ENCODE measurements at regions not wholly inside any gene's neighbourhood (a gene's known extent, or its start where the extent isn't known, plus 50 kb on each side); places are given as distances from the start of the nearest gene placed in this dataset.

- TF ChIP-seq CTCF (IDR thresholded peaks at IDR 0.05; ENCODE audit: low read depth, low read length), result no peak
- no peaks in the 10 kb centered on the region for H3K27me3 ChIP-seq
- no peak overlapping the region for H3K4me3 ChIP-seq
- no peak overlapping the region for H3K27ac ChIP-seq
- no peaks in the 10 kb centered on the region for H3K36me3 ChIP-seq
- H3K9me3 ChIP-seq (ENCODE audit: low read depth), result no peaks in the 10 kb centered on the region
- no peak for DNase-seq (ENCODE audit: low read depth in 1 of 2, low spot score in 1 of 2)
- no peaks in the 10 kb centered on the region for H3K4me1 ChIP-seq (ENCODE audit: low read depth)
Measured at GRCh38 chr2:60652832-60653340, 99.4 kb upstream of the BCL11A start.

- H3K27me3 ChIP-seq, result no peaks in the 10 kb centered on the region
- no peak for TF ChIP-seq CTCF (IDR thresholded peaks at IDR 0.05; ENCODE audit: low read depth, low read length)
- no peaks in the 10 kb centered on the region for H3K9me3 ChIP-seq (ENCODE audit: low read depth)
- H3K36me3 ChIP-seq, result no peaks in the 10 kb centered on the region
- no peak overlapping the region for H3K27ac ChIP-seq
- no peak overlapping the region for H3K4me3 ChIP-seq
- H3K4me1 ChIP-seq (ENCODE audit: low read depth), result no peaks in the 10 kb centered on the region
- no peak for DNase-seq (ENCODE audit: low read depth in 1 of 2, low spot score in 1 of 2)
Measured at GRCh38 chr2:60657673-60658072, 98.4 kb upstream of the PAPOLG start.

- H3K27me3 ChIP-seq, result no peaks in the 10 kb centered on the region
- H3K9me3 ChIP-seq (ENCODE audit: low read depth), result no peaks in the 10 kb centered on the region
- H3K36me3 ChIP-seq, result no peaks in the 10 kb centered on the region
- no peak for DNase-seq (ENCODE audit: low read depth in 1 of 2, low spot score in 1 of 2)
- TF ChIP-seq CTCF (IDR thresholded peaks at IDR 0.05; ENCODE audit: low read depth, low read length), result no peak
- no peak overlapping the region for H3K27ac ChIP-seq
- H3K4me3 ChIP-seq, result no peak overlapping the region
- H3K4me1 ChIP-seq (ENCODE audit: low read depth), result no peaks in the 10 kb centered on the region
Measured at GRCh38 chr2:60659026-60659425, 97.0 kb upstream of the PAPOLG start.

GRCh38 chr2:60661073-60661738 is 94.9 kb upstream of the PAPOLG start:
- Histone ChIP-seq H3K27me3 (no peaks in the 10 kb centered on the region), H3K9me3 (ENCODE audit: low read depth) (no peaks in the 10 kb centered on the region), H3K4me1 (ENCODE audit: low read depth) (no peaks in the 10 kb centered on the region), H3K36me3 (no peaks in the 10 kb centered on the region), H3K4me3 (no peak overlapping the region), H3K27ac (no peak overlapping the region)
- DNase-seq (ENCODE audit: low read depth in 1 of 2, low spot score in 1 of 2), result no peak
- TF ChIP-seq CTCF (IDR thresholded peaks at IDR 0.05; ENCODE audit: low read depth, low read length), result no peak

- H3K4me1 ChIP-seq (ENCODE audit: low read depth), result no peaks in the 10 kb centered on the region
- no peak overlapping the region for H3K27ac ChIP-seq
- no peak for DNase-seq (ENCODE audit: low read depth in 1 of 2, low spot score in 1 of 2)
- H3K36me3 ChIP-seq, result no peaks in the 10 kb centered on the region
- TF ChIP-seq CTCF (IDR thresholded peaks at IDR 0.05; ENCODE audit: low read depth, low read length), result no peak
- H3K4me3 ChIP-seq, result no peak overlapping the region
- H3K9me3 ChIP-seq (ENCODE audit: low read depth), result no peaks in the 10 kb centered on the region
- H3K27me3 ChIP-seq, result no peaks in the 10 kb centered on the region
Measured at GRCh38 chr2:60662781-60663180, 93.3 kb upstream of the PAPOLG start.

Data from cardiac muscle cell (in vitro differentiated cells and primary cell).